GM10248 (cell line): ENCODE measurements at regions not wholly inside any gene's neighbourhood (a gene's known extent, or its start where the extent isn't known, plus 50 kb on each side); places are given as distances from the start of the nearest gene placed in this dataset.
"Not testable (repeated sequence)": the region's sequence is repeated elsewhere in the genome, so short reads cannot be mapped to it uniquely, and the experiment has no call there.

Source experiments
- CTCF ChIA-PET: fragments of 300-600 bp; sonication (Branson Sonifier 250); formaldehyde crosslinking; extraction: SDS; loops from one replicate; lab custom pipeline; 2021; ENCODE audit warnings: antibody characterized with exemption; lab: Yijun Ruan, JAX
- POLR2A ChIA-PET: fragments of 350-650 bp; sonication (Branson Sonifier 250); formaldehyde crosslinking; extraction: SDS; loops from one replicate; lab custom pipeline; 2020; ENCODE audit warnings: antibody characterized with exemption; lab: Yijun Ruan, JAX
- DNase-seq: peaks from one replicate; pipeline ENCODE4 v3.0.0; 2012; ENCODE audit errors: extremely low spot score
- CTCF ChIP-seq: IDR thresholded peaks from 2 replicates; pipeline ENCODE4 v1.5.1; 2012; ENCODE audit warnings: mild to moderate bottlenecking, low read depth; ENCODE audit errors: extremely low read depth, missing control alignments, control extremely low read depth

DNA sequence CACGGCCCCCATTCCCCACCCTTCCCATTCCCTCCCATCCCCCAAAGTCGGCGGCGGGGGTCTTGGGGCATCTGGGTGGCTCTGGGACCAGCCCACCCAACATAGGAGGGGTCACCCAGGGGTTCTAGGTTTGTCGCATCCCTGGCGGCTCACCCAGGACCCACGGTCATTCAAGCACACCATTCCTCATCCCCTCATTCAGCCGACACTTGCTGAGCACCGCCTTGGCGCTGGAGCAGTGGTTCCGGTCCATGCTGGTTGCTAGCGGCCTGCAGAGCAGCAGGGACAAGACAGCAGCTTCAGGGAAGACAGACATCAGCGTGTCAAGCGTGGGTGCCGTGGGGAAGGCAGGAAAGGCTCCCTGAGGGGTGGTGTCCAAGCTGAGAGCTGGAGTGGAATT is 50.5 kb upstream of the OTOS start:
- TF ChIP-seq CTCF, result no peak
- CTCF ChIA-PET, result no interaction called here
- DNase-seq, result no peak
- POLR2A ChIA-PET, result no interaction called here

DNA sequence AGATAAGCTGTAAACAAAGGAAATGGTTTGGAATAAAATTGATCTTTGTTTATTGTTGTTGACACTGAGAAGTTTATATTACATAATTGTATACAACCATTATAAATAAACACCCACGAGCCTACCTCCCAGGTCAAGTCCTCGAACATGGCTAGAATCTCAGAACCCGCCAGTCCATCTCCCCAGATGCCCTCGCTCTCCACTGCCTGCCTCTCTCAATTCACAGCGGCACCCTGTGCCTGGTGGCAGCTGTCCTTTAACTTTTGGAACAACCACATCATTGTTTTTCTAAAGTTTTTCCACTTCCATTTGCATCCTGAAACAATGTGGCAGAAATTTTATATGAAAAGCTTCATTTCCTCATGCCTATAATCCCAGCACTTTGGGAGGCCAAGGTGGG is 52.2 kb upstream of the OTOS start:
- ChIA-PET CTCF (interaction anchor here (1.4 kb wide), 1 partner anchor 16 kb away, joined by 3 read pairs; no protein-coding TSS in a partner anchor), POLR2A (no interaction called here)
- DNase-seq, result no peak
- no peak for TF ChIP-seq CTCF

DNA sequence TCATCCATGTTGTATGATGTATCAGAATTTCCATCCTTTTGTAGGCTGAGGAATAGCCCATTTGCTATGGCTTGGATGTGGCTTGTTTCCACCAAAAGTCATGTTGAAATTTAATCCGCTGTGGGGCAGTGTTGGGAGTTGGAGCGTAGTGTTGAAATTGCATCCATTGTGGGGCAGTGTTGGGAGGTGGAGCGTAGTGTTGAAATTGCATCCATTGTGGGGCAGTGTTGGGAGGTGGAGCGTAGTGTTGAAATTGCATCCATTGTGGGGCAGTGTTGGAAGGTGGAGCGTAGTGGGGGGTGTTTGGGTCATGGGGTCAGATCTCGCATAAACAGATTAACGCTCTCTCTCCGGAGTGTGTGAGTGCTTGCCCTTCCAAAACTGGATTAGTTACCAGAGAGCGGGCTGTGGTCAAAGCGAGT is 53.9 kb upstream of the OTOS start:
- POLR2A ChIA-PET, DNase-seq: not testable (repeated sequence)
- CTCF ChIA-PET, result interaction anchor here (1.4 kb wide), 1 partner anchor 11 kb away, joined by 3 read pairs; no protein-coding TSS in a partner anchor

GRCh38 chr2:240195316-240195861 is 54.9 kb upstream of the OTOS start:
- no peak for DNase-seq
- ChIA-PET CTCF (no interaction called here), POLR2A (no interaction called here)
- no peak for TF ChIP-seq CTCF

GRCh38 chr2:240196716-240197461 is 56.4 kb upstream of the OTOS start:
- ChIA-PET CTCF (no interaction called here), POLR2A (no interaction called here)
- DNase-seq, result no peak
- no peak for TF ChIP-seq CTCF

GRCh38 chr2:240197462-240198139 is 57.1 kb upstream of the OTOS start:
- TF ChIP-seq CTCF, result no peak
- ChIA-PET CTCF (no interaction called here), POLR2A (no interaction called here)
- DNase-seq, result no peak

DNA sequence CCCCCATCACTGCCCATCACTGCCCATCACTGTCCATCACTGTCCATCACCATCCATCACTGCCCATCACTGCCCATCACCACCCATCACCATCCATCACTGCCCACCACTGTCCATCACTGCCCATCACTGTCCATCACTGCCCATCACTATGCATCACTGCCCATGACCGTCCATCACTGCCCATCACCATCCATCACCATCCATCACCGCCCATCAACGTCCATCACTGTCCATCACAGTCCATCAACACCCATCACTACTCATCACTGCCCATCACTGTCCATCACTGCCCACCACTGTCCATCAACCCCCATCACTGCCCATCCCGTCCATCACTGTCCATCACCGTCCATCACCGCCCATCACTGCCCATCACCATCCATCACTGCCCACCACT is 57.8 kb upstream of the OTOS start:
- POLR2A ChIA-PET, result no interaction called here
- no peak for TF ChIP-seq CTCF
- CTCF ChIA-PET, result no interaction called here
- DNase-seq, result no peak
